ENCODE measurements at regions not wholly inside any gene's neighbourhood (a gene's known extent, or its start where the extent isn't known, plus 50 kb on each side); places are given as distances from the start of the nearest gene placed in this dataset.

- H3K27ac ChIP-seq (ENCODE audit: insufficient read depth, low read length, poor library complexity, severe bottlenecking), result no peak overlapping the region
- no peaks in the 10 kb centered on the region for H3K4me1 ChIP-seq (ENCODE audit: control insufficient read depth, insufficient read depth, low read length, poor library complexity, severe bottlenecking)
- no peaks in the 10 kb centered on the region for H3K36me3 ChIP-seq (ENCODE audit: control insufficient read depth, insufficient read depth, low read length)
- H3K9me3 ChIP-seq (ENCODE audit: control insufficient read depth, low read length), result no peaks in the 10 kb centered on the region
- H3K4me3 ChIP-seq (ENCODE audit: insufficient read depth, low read depth, low read length, poor library complexity, severe bottlenecking), result no peak overlapping the region
- DNase-seq, result no peak
- H3K27me3 ChIP-seq (replicated peaks; ENCODE audit: control insufficient read depth, insufficient read depth, low read length, poor library complexity, severe bottlenecking), result no peaks in the 10 kb centered on the region
Observed at GRCh38 chr1:55826381-55827080, 611.4 kb upstream of the USP24 start.

GRCh38 chr1:55825461-55825860 is 610.3 kb upstream of the USP24 start:
- Histone ChIP-seq H3K9me3 (ENCODE audit: control insufficient read depth, low read length) (no peaks in the 10 kb centered on the region), H3K4me1 (ENCODE audit: control insufficient read depth, insufficient read depth, low read length, poor library complexity, severe bottlenecking) (no peaks in the 10 kb centered on the region), H3K4me3 (ENCODE audit: insufficient read depth, low read depth, low read length, poor library complexity, severe bottlenecking) (no peak overlapping the region), H3K36me3 (ENCODE audit: control insufficient read depth, insufficient read depth, low read length) (no peaks in the 10 kb centered on the region), H3K27me3 (replicated peaks; ENCODE audit: control insufficient read depth, insufficient read depth, low read length, poor library complexity, severe bottlenecking) (no peaks in the 10 kb centered on the region), H3K27ac (ENCODE audit: insufficient read depth, low read length, poor library complexity, severe bottlenecking) (no peak overlapping the region)
- no peak for DNase-seq

- H3K4me3 ChIP-seq (ENCODE audit: insufficient read depth, low read depth, low read length, poor library complexity, severe bottlenecking), result no peak overlapping the region
- no peak overlapping the region for H3K27ac ChIP-seq (ENCODE audit: insufficient read depth, low read length, poor library complexity, severe bottlenecking)
- H3K9me3 ChIP-seq (ENCODE audit: control insufficient read depth, low read length), result no peaks in the 10 kb centered on the region
- H3K36me3 ChIP-seq (ENCODE audit: control insufficient read depth, insufficient read depth, low read length), result no peaks in the 10 kb centered on the region
- H3K27me3 ChIP-seq (replicated peaks; ENCODE audit: control insufficient read depth, insufficient read depth, low read length, poor library complexity, severe bottlenecking), result no peaks in the 10 kb centered on the region
- no peaks in the 10 kb centered on the region for H3K4me1 ChIP-seq (ENCODE audit: control insufficient read depth, insufficient read depth, low read length, poor library complexity, severe bottlenecking)
- DNase-seq, result no peak
Observed at GRCh38 chr1:55824251-55824640, 609.1 kb upstream of the USP24 start.

GRCh38 chr1:55823541-55824250 is 608.5 kb upstream of the USP24 start:
- Histone ChIP-seq H3K4me3 (ENCODE audit: insufficient read depth, low read depth, low read length, poor library complexity, severe bottlenecking) (no peak overlapping the region), H3K27ac (ENCODE audit: insufficient read depth, low read length, poor library complexity, severe bottlenecking) (no peak overlapping the region), H3K27me3 (replicated peaks; ENCODE audit: control insufficient read depth, insufficient read depth, low read length, poor library complexity, severe bottlenecking) (no peaks in the 10 kb centered on the region), H3K9me3 (ENCODE audit: control insufficient read depth, low read length) (no peaks in the 10 kb centered on the region), H3K4me1 (ENCODE audit: control insufficient read depth, insufficient read depth, low read length, poor library complexity, severe bottlenecking) (no peaks in the 10 kb centered on the region), H3K36me3 (ENCODE audit: control insufficient read depth, insufficient read depth, low read length) (no peaks in the 10 kb centered on the region)
- DNase-seq, result no peak

GRCh38 chr1:55822891-55823290 is 607.7 kb upstream of the USP24 start:
- Histone ChIP-seq H3K36me3 (ENCODE audit: control insufficient read depth, insufficient read depth, low read length) (no peaks in the 10 kb centered on the region), H3K27me3 (replicated peaks; ENCODE audit: control insufficient read depth, insufficient read depth, low read length, poor library complexity, severe bottlenecking) (no peaks in the 10 kb centered on the region), H3K9me3 (ENCODE audit: control insufficient read depth, low read length) (no peaks in the 10 kb centered on the region)

GRCh38 chr1:55821234-55821633 is 606.1 kb upstream of the USP24 start:
- Histone ChIP-seq H3K36me3 (ENCODE audit: control insufficient read depth, insufficient read depth, low read length) (no peaks in the 10 kb centered on the region), H3K27ac (ENCODE audit: insufficient read depth, low read length, poor library complexity, severe bottlenecking) (no peak overlapping the region)

More at GRCh38 chr1:55822891-55823290, 607.7 kb upstream of the USP24 start:
- H3K27ac ChIP-seq (ENCODE audit: insufficient read depth, low read length, poor library complexity, severe bottlenecking), result no peak overlapping the region
- no peaks in the 10 kb centered on the region for H3K4me1 ChIP-seq (ENCODE audit: control insufficient read depth, insufficient read depth, low read length, poor library complexity, severe bottlenecking)
- DNase-seq, result no peak
- H3K4me3 ChIP-seq (ENCODE audit: insufficient read depth, low read depth, low read length, poor library complexity, severe bottlenecking), result no peak overlapping the region

GRCh38 chr1:55820501-55820900 is 605.3 kb upstream of the USP24 start:
- H3K27me3 ChIP-seq (replicated peaks; ENCODE audit: control insufficient read depth, insufficient read depth, low read length, poor library complexity, severe bottlenecking), result no peaks in the 10 kb centered on the region
- no peak overlapping the region for H3K27ac ChIP-seq (ENCODE audit: insufficient read depth, low read length, poor library complexity, severe bottlenecking)
- no peaks in the 10 kb centered on the region for H3K36me3 ChIP-seq (ENCODE audit: control insufficient read depth, insufficient read depth, low read length)
- no peak for DNase-seq
- no peak overlapping the region for H3K4me3 ChIP-seq (ENCODE audit: insufficient read depth, low read depth, low read length, poor library complexity, severe bottlenecking)
- no peaks in the 10 kb centered on the region for H3K9me3 ChIP-seq (ENCODE audit: control insufficient read depth, low read length)
- H3K4me1 ChIP-seq (ENCODE audit: control insufficient read depth, insufficient read depth, low read length, poor library complexity, severe bottlenecking), result no peaks in the 10 kb centered on the region

More at GRCh38 chr1:55821234-55821633, 606.1 kb upstream of the USP24 start:
- Histone ChIP-seq H3K4me3 (ENCODE audit: insufficient read depth, low read depth, low read length, poor library complexity, severe bottlenecking) (no peak overlapping the region), H3K4me1 (ENCODE audit: control insufficient read depth, insufficient read depth, low read length, poor library complexity, severe bottlenecking) (no peaks in the 10 kb centered on the region), H3K27me3 (replicated peaks; ENCODE audit: control insufficient read depth, insufficient read depth, low read length, poor library complexity, severe bottlenecking) (no peaks in the 10 kb centered on the region), H3K9me3 (ENCODE audit: control insufficient read depth, low read length) (no peaks in the 10 kb centered on the region)
- no peak for DNase-seq

GRCh38 chr1:55819011-55819410 is 603.8 kb upstream of the USP24 start:
- DNase-seq, result no peak
- Histone ChIP-seq H3K27ac (ENCODE audit: insufficient read depth, low read length, poor library complexity, severe bottlenecking) (no peak overlapping the region), H3K9me3 (ENCODE audit: control insufficient read depth, low read length) (no peaks in the 10 kb centered on the region), H3K4me1 (ENCODE audit: control insufficient read depth, insufficient read depth, low read length, poor library complexity, severe bottlenecking) (no peaks in the 10 kb centered on the region), H3K4me3 (ENCODE audit: insufficient read depth, low read depth, low read length, poor library complexity, severe bottlenecking) (no peak overlapping the region), H3K27me3 (replicated peaks; ENCODE audit: control insufficient read depth, insufficient read depth, low read length, poor library complexity, severe bottlenecking) (no peaks in the 10 kb centered on the region), H3K36me3 (ENCODE audit: control insufficient read depth, insufficient read depth, low read length) (no peaks in the 10 kb centered on the region)

GRCh38 chr1:55816456-55817426 is 601.6 kb upstream of the USP24 start:
- no peak for DNase-seq
- no peaks in the 10 kb centered on the region for H3K27me3 ChIP-seq (replicated peaks; ENCODE audit: control insufficient read depth, insufficient read depth, low read length, poor library complexity, severe bottlenecking)
- no peaks in the 10 kb centered on the region for H3K4me1 ChIP-seq (ENCODE audit: control insufficient read depth, insufficient read depth, low read length, poor library complexity, severe bottlenecking)
- no peak overlapping the region for H3K4me3 ChIP-seq (ENCODE audit: insufficient read depth, low read depth, low read length, poor library complexity, severe bottlenecking)
- no peaks in the 10 kb centered on the region for H3K9me3 ChIP-seq (ENCODE audit: control insufficient read depth, low read length)
- H3K27ac ChIP-seq (ENCODE audit: insufficient read depth, low read length, poor library complexity, severe bottlenecking), result no peak overlapping the region
- H3K36me3 ChIP-seq (ENCODE audit: control insufficient read depth, insufficient read depth, low read length), result no peaks in the 10 kb centered on the region
